ENCODE measurements at regions not wholly inside any gene's neighbourhood (a gene's known extent, or its start where the extent isn't known, plus 50 kb on each side); places are given as distances from the start of the nearest gene placed in this dataset.
A peak's percentile ranks its signal among the peaks of the same experiment; 100 is the strongest.

DNA sequence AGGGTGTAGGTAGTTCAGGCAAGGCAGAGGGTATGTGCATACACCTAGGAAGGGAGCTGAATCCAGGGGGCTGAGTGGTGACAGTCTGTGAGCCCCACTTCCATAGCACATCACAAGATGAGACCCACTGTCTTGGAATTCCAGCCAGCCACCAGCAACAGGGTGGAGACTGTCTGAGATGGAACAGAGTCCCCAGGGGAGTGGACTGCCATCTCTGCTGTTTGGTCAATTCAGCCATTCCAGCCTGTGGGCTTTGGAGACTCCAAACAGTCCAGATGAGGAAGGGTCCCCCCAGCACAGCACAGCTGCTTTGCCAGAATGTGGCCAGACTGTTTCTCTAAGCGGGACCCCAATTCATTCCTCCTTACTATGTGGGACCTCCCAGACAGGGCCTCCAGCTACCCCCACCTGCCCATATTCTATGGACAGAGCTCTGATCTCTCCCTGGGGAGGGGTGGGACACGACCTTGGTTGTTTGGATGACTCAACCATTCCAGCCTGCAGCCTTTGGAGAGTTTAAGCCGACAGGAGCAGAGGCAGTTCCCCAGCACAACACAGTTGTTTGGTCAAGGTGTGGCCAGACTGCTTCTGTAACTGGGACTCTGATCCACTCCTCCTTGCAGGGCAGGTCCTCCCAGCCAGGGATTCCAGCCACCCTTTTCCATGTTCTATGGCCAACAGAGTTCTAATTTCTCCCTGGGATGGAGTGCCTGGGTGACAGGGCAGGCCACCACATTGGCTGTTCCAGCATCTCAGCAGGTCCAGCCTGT is 178.0 kb downstream of the RND3 start:
- DNase-seq, result no peak

DNA sequence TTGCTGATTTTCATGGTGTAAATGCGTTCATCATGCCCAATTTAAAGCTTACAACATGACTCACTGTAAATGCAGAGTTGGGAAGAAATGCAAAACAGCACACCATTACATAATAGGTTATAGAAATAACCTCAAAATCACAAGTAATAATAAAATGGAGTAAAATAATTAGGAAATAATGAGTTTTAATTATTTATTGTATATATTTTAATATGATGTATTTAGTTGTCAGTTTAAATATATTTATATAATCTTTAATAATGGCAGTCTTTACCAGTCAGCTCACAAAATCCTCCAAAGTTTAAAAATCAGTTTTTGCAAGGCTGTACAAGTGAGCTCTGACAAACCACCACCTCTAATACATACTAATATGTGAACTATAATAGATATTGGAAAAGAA is 180.2 kb downstream of the RND3 start:
- DNase-seq, result no peak

DNA sequence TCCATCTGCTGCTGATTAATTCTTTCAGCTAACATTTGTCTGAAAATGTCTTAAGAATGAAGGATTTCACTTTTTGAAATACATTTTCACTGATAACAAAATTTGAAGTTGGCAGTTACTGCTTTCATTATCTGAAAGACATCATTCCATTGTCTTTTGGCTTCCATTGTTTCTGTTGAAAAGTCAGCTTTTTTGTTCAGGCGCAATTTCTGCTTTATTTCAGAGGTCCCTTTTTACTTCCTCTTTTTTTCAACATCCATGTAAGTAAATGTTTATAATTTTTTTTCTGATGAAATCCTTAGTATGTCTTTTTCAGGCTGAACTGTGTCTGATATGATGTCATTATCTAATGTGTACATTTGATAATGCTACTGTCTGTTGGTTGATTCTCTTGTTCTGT is 184.2 kb downstream of the RND3 start:
- DNase-seq, result peak; percentile 78

DNA sequence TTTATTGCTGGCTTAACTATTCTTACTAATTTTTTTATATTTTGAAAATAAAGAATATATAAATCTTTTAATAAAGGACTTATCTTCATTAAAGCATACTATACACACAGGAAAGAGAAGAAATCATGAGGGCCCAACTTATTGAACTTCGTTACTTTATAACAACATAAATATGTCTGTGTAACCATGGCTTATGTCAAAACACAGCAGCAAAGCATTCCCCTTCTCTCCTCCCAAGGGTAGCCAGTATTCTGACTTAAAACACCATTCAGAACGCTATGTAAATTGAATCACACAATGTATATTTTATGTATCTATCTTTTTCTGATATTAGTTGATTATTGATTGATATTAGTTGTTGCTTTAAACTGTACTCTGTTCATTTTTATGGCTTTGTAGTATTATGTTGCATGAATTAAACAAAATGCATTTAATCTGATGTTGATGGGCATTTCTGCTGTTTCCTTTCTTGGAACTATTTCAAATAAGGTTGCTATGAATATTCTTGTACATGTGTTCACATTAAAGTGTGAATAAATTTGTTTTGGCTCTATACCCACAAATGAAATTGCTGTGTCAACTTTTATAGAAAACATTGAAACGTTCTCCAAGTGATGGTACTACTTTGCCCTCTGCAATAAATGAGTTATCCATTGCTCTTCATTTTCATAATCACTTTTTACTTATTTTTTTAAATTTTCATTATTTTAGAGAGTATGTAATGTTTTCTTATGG is 188.7 kb downstream of the RND3 start:
- DNase-seq, result no peak

DNA sequence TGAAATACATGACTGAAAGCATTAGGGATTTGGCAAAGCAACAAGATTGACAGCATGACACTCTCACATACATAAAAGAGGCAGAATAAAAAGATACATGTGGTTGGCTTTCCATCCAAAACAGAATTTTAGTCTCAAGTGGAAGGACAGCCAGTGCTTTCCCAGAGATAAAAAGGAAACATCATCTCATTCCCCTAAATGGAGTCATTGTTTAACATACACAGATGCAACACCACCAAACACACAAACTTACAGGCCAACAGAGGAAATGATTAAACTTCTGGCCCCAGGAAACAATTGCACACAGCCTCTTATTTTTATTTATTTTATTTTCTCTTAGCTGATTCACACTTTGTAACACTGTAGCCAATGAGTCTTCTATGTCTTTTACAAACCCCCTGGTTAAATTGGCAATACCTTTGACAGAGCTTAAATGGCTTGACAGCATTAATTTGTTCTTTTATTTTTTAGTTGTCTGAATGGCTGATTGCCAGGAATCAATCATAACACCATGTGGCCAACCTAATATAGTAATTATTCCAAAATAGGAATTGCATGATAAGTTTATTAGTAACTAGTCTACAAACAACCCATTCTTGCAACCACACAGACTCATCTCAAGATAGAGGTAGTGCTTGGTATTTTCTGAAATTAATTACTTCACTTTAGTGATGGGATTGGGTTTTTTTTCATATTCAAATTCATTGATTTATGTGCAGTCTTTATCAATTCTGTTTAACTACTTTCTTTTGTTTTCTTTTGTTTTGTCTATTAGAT is 190.5 kb downstream of the RND3 start:
- DNase-seq, result no peak

DNA sequence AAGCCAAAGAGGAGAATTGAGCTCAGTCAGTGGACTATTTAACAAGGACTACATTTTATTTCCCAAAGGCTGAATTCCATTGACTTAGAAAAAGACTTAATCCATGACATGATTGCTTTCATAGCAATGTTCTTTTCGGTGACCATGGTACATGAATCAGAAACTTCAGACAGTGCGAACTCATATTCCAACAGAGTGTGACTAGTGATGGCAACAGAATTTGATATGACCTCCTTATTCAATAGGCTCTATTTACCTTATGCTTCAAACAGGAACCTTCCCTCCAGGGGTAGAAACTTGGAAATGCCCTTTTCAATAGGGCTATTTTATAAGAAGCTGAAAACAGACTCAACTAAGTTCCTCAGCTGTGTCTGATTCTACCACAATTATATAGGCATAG is 191.9 kb downstream of the RND3 start:
- DNase-seq, result no peak

DNA sequence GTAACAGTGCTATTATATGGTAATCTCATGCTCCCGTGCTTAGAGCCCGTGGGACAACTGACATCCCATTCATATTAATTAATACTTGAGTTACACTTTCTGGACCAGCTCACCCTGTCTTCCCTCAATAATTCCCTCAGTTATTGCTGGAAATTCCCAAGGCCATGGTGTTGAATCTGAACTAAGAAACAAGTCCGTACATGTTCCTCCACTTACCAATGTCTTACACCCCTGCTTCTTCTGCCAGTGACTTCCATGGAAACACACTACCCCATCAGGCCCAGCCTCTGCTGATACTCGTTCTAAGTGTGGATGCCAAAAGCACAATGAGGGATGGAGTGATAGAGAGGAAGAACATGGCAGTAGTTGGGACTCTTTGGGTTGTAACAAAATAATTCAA is 193.7 kb downstream of the RND3 start:
- DNase-seq, result no peak

DNA sequence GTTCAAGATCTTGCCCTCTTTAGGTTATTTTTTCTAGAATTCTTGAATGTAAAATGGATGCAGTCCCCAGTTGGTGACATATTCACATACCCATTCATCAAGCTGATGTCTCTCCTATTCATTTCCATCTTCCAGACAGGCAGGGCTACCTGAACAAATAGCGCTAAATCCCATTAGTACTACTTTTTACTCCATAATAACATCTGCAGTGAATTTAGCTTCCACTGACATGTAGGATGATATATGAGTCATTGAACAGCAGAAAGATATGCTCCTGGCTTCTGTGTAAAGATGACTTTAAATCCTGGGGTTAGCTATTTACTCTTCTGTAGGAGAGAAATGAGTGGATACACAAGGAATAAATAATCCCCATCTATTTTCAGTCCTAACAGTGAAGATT is 194.7 kb downstream of the RND3 start:
- no peak for DNase-seq

DNA sequence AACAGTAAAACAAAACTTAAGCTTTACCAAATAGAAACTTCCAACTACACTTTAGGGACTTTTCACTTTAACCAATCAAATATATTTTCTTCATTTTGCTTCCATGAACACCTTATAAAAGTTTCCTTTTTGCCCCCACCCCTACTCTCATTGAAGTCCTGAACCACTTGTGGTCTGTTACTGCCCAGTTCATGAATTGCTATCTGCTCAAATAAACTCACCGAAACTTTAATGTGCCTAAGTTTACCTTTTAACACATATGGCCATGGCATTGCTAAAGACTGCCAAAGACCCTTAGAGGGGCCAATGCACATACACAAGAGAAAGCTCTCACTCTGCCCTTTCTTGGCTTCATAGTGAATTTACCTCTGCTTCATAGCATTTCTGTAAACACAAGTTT is 195.3 kb downstream of the RND3 start:
- DNase-seq, result no peak

DNA sequence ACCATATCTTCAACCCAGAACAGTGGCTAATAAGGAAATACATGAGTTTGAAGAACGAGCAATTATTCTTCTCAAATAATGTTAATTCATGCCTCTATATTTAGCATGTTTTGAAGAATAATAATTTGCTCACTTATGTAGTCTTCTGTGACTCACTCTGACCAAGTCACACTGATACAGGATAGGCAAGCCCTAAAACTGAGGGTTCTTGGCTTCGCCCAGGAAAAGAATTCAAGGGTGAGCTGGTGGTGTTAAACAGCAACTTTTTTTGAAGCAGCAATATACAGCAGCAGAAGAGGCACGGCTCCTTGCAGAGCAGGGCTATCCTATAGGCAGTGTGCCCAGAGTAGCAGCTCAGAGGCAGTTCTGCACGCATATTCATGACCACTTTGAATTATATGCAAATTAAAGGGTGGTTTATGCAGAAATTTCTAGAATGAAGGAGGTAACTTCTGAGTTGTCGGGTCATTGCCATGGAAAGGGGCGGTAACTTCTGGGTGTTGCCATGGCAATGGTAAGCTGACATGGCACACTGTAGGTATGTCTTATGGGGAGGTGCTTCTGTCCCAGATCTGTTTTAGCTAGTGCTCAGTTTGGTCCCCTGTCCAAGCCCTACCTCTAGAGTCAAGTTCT is 200.6 kb downstream of the RND3 start:
- DNase-seq, result no peak

DNA sequence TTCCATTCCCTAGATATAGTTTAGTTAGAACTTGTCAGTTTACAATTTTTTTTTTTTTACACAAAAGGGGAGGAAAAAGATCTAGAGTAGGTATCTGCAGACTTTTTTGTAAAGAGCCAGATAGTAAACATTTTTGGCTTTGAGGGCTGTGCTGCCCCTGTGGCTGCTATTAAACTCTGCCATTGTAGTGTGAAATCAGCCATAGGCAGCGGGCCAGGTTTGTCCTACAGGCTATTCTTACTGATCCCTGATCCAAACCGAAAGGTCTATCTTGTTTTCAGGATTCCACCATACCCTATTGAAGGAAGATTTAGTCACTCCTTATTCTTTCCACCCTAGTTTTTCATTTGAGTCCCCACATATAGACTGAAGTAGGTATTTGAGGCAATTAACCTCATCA is 203.4 kb downstream of the RND3 start:
- no peak for DNase-seq

DNA sequence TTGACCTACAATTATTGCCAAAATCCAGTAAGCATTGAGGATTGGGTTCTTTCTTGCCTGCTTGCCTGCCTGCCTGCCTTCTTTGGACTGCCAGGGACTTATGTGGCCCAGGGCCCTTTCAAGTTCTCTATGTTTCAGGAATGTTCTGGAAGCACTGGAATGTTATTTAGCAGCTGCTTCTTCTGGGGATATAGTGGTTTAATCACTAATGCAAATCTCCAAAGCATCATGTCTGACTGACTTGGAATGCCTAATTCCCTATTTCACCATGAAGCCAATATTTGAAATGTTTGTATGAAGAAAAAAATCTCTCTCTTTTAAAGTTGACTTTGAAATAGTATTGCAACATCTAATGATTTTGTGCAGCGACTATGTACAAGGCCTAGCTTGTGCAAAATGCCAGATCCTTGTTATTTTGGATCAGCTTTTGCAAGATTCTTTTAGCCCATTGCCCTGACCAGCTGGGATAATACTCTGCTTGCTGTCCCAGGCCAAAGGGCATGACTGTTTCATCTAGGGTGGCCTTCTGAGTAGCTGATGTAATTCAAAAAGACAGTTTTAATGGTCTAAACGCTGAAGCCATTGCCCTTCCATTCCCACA is 204.6 kb downstream of the RND3 start:
- no peak for DNase-seq

DNA sequence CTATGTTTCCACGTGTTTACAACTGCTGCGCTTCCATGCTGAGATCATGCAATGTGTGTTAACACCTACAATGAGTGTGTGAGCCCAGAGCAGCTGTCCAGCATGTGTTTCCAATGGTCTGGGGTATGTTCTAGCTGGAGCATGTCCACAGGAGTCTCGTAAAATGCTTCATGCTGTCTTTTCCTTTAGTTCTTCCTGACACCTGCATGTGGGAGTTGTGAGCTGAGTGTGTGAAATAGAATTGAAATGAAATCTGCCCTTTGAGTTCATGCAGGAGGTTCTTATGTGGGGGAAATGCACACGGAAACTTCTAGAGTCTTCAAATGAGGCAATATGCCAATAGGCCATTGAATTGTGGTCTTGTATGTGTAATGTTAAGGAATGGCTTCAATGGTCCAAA is 205.1 kb downstream of the RND3 start:
- no peak for DNase-seq

DNA sequence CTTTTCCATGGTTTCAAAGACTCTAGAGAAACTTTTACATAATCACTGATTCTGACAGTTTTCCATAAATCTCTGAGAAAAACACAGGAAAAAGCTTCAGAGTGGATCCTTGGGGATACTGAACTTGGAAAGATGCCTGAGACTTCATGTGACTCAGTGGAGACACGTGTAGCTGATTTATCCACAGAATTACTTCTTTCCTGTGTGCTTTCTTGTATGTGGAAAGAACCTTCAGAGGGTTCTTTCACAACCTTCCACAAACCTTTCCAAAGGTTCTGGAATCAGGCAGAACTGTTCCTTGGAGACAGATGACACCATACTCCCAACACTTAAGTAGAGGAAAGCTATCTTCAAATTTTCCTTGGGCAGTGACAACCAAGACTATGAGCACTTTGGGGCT is 207.2 kb downstream of the RND3 start:
- DNase-seq, result no peak

DNA sequence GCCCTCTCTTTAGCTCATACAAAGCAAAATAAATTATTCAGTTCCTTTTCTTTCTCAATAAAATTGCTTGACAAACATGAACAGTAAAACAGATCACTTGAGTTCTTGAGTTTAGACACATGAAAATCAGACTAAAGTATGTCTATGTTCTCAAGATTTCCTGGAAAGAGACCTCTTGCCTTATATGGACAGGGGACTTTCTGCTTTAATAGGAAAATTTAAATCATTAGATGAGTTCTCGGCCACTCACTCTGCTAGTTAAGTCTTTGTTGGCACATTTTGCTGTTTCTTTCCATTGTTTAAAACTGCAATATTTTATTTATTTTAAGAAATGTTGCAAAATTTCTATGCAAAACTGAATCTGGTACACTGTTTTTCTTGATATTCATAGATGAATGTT is 207.8 kb downstream of the RND3 start:
- no peak for DNase-seq

DNA sequence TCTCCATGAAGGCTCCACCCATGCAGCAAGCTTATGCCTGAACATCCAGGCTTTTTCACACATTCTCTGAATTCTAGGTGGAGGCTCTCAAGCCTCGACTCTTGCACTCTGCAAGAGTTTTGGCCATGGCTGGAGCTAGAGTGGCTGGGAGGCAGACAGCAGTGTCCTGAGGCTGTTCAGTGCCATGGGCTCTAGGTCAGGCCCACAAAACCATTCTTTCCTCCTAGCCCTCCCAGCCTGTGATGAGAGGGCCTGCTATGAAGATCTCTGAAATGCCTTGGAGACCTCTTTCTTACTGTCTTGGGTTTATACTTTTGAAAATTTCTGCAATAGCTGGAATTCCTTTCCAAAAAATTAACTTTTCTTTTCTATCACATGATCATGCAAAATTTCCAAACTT is 210.7 kb downstream of the RND3 start:
- DNase-seq, result no peak

DNA sequence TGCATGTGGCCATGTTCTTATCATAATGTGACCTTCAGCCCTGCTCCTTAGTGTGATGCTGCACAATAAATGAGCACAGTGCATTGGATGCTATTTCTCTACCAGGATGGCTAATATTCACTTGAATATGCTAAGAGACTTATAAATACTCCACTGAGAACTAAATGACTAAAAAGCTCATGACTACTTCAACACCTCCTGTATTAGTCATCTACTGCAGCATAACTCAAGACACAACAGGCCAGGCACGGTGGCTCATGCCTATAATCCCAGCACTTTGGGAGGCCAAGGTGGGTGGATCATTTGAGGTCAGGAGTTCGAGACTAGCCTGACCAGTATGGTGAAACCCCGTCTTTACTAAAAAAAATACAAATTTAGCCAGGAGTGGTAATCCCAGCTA is 213.4 kb downstream of the RND3 start:
- DNase-seq, result no peak

DNA sequence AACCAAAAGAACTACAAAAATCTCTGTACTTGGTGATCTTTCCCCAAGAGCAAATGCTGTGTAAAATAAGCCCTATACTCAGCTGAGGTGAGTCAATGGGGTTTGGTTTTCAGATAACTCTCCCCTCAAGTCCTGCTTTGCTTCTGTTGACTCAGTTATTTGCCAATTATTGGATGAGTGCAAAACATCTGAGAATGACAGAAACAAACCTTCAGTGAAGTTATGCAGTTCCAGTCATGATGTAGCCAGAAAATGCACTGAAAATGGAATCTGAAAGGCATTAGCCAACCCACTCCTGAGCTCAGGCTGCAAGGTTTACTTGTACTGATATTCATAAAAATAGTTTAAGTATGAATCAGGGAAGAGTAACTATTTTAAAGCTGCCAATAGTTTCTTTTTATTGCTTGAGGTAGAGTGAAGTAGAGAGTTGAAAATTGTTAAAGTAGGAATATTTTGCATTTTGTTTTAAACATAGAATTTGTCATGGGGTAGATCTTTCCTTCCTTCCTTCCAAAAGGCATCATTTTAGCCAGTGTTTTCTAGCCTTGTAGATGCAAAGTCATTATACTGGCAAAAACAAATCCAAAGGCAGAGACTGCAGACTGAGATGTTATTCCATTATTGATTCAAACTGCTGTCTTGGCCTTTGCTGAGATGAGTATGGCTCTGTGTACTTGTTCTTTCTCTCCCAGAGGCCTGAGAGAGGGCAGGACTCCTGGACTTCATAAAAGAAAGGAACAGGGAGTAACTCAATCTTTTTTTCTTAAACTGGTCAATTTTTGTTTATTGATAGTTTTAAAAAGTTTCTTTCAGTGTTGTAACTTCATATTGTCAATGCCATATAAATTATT is 215.3 kb downstream of the RND3 start:
- no peak for DNase-seq

DNA sequence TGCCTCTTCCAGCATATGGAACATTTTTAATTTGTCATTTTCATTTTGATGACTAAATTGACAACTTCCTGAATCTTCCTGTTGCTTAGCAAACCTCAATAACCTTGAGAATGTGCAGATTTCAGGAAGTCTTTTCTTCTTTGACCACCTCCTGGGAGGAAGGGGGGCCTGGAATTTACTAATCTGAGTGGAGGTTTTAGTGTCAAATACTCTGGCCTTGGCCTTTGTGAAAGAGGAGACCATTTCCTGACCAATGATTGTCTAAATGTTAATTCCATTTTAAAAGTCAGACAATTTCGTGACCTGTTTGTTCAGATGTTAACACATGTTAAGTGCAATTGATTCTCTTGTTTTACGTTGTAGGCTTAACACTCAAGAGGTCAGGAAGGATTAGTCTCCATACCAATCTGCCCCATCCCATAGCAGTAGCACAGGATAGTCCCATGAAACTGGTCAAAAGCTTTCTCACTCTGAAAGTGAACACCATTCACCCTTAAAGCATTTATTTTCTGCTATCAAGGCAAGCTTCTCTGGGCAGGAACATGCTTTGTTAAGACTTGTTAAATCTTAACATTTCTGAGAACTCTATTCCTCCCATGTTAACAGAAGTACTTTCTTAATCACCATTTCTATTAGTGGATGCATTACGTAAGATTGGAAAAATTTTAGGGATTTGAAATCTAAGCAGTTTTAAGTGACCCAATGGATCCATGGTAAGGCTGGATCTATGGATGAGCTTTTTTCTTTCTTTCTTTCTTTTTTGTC is 219.6 kb downstream of the RND3 start:
- DNase-seq, result no peak

DNA sequence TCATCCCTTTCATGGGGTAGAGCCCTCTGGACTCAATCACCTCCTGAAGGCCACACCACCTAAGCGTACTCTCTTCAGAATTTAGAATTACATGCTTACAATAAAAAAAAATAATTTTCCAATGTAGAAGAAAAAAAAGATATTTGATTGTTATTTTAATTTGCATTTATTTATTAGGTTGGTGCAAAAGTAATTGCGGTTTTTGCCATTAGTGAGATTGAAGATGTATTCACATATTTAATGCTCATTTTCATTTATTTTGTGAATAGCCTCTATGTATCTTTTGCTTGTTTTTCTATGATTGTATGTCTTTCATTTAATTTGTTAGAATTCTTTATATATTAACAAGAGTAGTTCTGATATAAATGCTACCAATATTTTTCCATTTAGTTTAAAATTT is 220.5 kb downstream of the RND3 start:
- no peak for DNase-seq

DNA sequence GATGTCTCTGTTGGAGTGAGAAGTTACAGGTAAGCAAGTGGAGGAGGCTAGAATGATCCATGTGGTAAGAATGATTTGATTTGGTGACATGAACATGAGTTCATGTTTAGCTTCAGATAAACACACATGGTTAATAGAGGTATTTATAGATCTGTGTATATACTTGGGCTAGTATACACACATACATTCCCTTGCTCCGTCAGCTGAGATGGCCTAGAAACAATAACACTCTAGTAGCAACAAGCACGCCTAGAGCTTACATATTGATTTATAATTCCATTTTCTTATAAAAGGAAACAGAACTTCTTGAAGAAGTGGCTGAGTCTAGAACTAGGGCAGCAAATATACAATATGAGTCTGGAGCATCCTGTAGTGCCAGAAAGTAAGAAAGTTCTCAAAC is 223.0 kb downstream of the RND3 start:
- no peak for DNase-seq

Measured in MV-4-11 (cell line).